H7 (cell line): ENCODE measurements at regions not wholly inside any gene's neighbourhood (a gene's known extent, or its start where the extent isn't known, plus 50 kb on each side); places are given as distances from the start of the nearest gene placed in this dataset.

Experiments used
- DNase-seq: peaks from one replicate; pipeline ENCODE4 v3.0.0; 2012
- H3K27me3 ChIP-seq: 2 replicates; pipeline ENCODE4 v1.6.0; 2011; ENCODE audit warnings: mild to moderate bottlenecking, low read length; ENCODE audit not compliant: control insufficient read depth, insufficient read depth
- H3K36me3 ChIP-seq: replicated peaks from 2 replicates; pipeline ENCODE4 v1.5.1; 2011; ENCODE audit warnings: low read length; ENCODE audit not compliant: control insufficient read depth, insufficient read depth
- H3K4me3 ChIP-seq: 2 replicates; pipeline ENCODE4 v1.5.1; 2011; ENCODE audit warnings: low read depth, mild to moderate bottlenecking, control low read depth, low read length, moderate library complexity; ENCODE audit not compliant: insufficient read depth

GRCh38 chr6:4608361-4609115, 167.7 kb upstream of the CDYL start:
- H3K27me3 ChIP-seq: no peaks in the 10 kb centered on the region; the same call in 1 of the 2 replicates
- no peaks in the 10 kb centered on the region for H3K36me3 ChIP-seq
- peak; percentile 14 for DNase-seq
- no peak overlapping the region for H3K4me3 ChIP-seq

GRCh38 chr6:4607793-4608192, 168.4 kb upstream of the CDYL start:
- Histone ChIP-seq H3K36me3 (no peaks in the 10 kb centered on the region), H3K4me3 (no peak overlapping the region), H3K27me3 (no peaks in the 10 kb centered on the region; the same call in 1 of the 2 replicates)
- DNase-seq: no peak

GRCh38 chr6:4606821-4607704, 169.1 kb upstream of the CDYL start:
- H3K27me3 ChIP-seq: no peaks in the 10 kb centered on the region
- H3K36me3 ChIP-seq: no peaks in the 10 kb centered on the region
- DNase-seq: no peak
- H3K4me3 ChIP-seq: no peak overlapping the region

GRCh38 chr6:4606016-4606415, 170.2 kb upstream of the CDYL start:
- Histone ChIP-seq H3K36me3 (no peaks in the 10 kb centered on the region), H3K27me3 (no peaks in the 10 kb centered on the region), H3K4me3 (no peak overlapping the region)
- DNase-seq: peak; percentile 32

- no peak overlapping the region for H3K4me3 ChIP-seq
- no peak for DNase-seq
- no peaks in the 10 kb centered on the region for H3K36me3 ChIP-seq
- H3K27me3 ChIP-seq: no peaks in the 10 kb centered on the region
These were observed 172.3 kb upstream of the CDYL start for GRCh38 chr6:4603856-4604369.

GRCh38 chr6:4603291-4603690, 172.9 kb upstream of the CDYL start:
- no peak overlapping the region for H3K4me3 ChIP-seq
- no peak for DNase-seq
- no peaks in the 10 kb centered on the region for H3K36me3 ChIP-seq
- no peaks in the 10 kb centered on the region for H3K27me3 ChIP-seq

GRCh38 chr6:4599924-4600323, 176.3 kb upstream of the CDYL start:
- DNase-seq: no peak
- H3K4me3 ChIP-seq: no peak overlapping the region
- H3K36me3 ChIP-seq: no peaks in the 10 kb centered on the region
- H3K27me3 ChIP-seq: no peaks in the 10 kb centered on the region

- Histone ChIP-seq H3K27me3 (no peaks in the 10 kb centered on the region), H3K4me3 (no peak overlapping the region), H3K36me3 (no peaks in the 10 kb centered on the region)
- DNase-seq: no peak
These were observed 177.7 kb upstream of the CDYL start for GRCh38 chr6:4598384-4598995.

GRCh38 chr6:4593951-4594350, 182.3 kb upstream of the CDYL start:
- no peak for DNase-seq
- Histone ChIP-seq H3K36me3 (no peaks in the 10 kb centered on the region), H3K27me3 (no peaks in the 10 kb centered on the region), H3K4me3 (no peak overlapping the region)

- no peaks in the 10 kb centered on the region for H3K27me3 ChIP-seq
- H3K36me3 ChIP-seq: no peaks in the 10 kb centered on the region
- no peak overlapping the region for H3K4me3 ChIP-seq
- no peak for DNase-seq
These were observed 184.2 kb upstream of the CDYL start for GRCh38 chr6:4592026-4592425.

GRCh38 chr6:4591218-4591617, 185.0 kb upstream of the CDYL start:
- H3K27me3 ChIP-seq: no peaks in the 10 kb centered on the region
- no peak for DNase-seq
- H3K36me3 ChIP-seq: no peaks in the 10 kb centered on the region
- H3K4me3 ChIP-seq: no peak overlapping the region

GRCh38 chr6:4589295-4589694, 186.9 kb upstream of the CDYL start:
- Histone ChIP-seq H3K27me3 (no peaks in the 10 kb centered on the region), H3K36me3 (no peaks in the 10 kb centered on the region), H3K4me3 (no peak overlapping the region)
- DNase-seq: no peak

- Histone ChIP-seq H3K27me3 (no peaks in the 10 kb centered on the region), H3K4me3 (no peak overlapping the region), H3K36me3 (no peaks in the 10 kb centered on the region)
- DNase-seq: no peak
These were observed 187.6 kb upstream of the CDYL start for GRCh38 chr6:4588581-4588980.

GRCh38 chr6:4588163-4588562, 188.0 kb upstream of the CDYL start:
- Histone ChIP-seq H3K4me3 (no peak overlapping the region), H3K27me3 (no peaks in the 10 kb centered on the region), H3K36me3 (no peaks in the 10 kb centered on the region)
- DNase-seq: no peak
